Endodermal cell (in vitro differentiated cells): ENCODE measurements at regions not wholly inside any gene's neighbourhood (a gene's known extent, or its start where the extent isn't known, plus 50 kb on each side); places are given as distances from the start of the nearest gene placed in this dataset.
A peak's percentile ranks its signal among the peaks of the same experiment; 100 is the strongest.
"Not testable (repeated sequence)": the region's sequence is repeated elsewhere in the genome, so short reads cannot be mapped to it uniquely, and the experiment has no call there.

Experiments
- DNase-seq: peaks from one replicate; pipeline ENCODE4 v3.0.0-alpha.2; 2017
- H3K27ac ChIP-seq: 2 replicates; pipeline ENCODE4 v1.5.1; 2013; ENCODE audit warnings: mild to moderate bottlenecking, low read depth, low read length, moderate library complexity
- H3K27me3 ChIP-seq: 2 replicates; pipeline ENCODE4 v1.6.1; 2013; ENCODE audit warnings: mild to moderate bottlenecking, low read length, moderate library complexity; ENCODE audit not compliant: insufficient read depth, control insufficient read depth, poor library complexity, severe bottlenecking
- H3K36me3 ChIP-seq: 2 replicates; pipeline ENCODE4 v1.7.0; 2013; ENCODE audit warnings: mild to moderate bottlenecking, low read length, moderate library complexity; ENCODE audit not compliant: control insufficient read depth, insufficient read depth
- H3K4me1 ChIP-seq: one replicate; pipeline ENCODE4 v1.7.0; 2013; ENCODE audit warnings: low read length; ENCODE audit not compliant: control insufficient read depth, insufficient read depth
- H3K4me3 ChIP-seq: 2 replicates; pipeline ENCODE4 v1.5.1; 2013; ENCODE audit warnings: mild to moderate bottlenecking, low read length, moderate library complexity
- H3K9ac ChIP-seq: 2 replicates; pipeline ENCODE4 v1.6.1; 2013; ENCODE audit warnings: mild to moderate bottlenecking, low read length, moderate library complexity; ENCODE audit not compliant: poor library complexity, severe bottlenecking; ENCODE audit errors: extremely low read depth
- H3K9me3 ChIP-seq: 2 replicates; pipeline ENCODE4 v1.6.1; 2013; ENCODE audit warnings: mild to moderate bottlenecking, low read length, moderate library complexity; ENCODE audit not compliant: control insufficient read depth
- H3K27ac Mint-ChIP-seq: 2 replicates; pipeline ENCODE4 v1.8.0; 2020; ENCODE audit warnings: mixed read lengths
- H3K27me3 Mint-ChIP-seq: 2 replicates; pipeline ENCODE4 v1.8.0; 2021; ENCODE audit warnings: mild to moderate bottlenecking, mixed read lengths; ENCODE audit not compliant: insufficient read depth
- H3K36me3 Mint-ChIP-seq: 2 replicates; pipeline ENCODE4 v1.8.0; 2020; ENCODE audit warnings: low read depth, mixed read lengths
- H3K4me1 Mint-ChIP-seq: 2 replicates; pipeline ENCODE4 v1.8.0; 2020; ENCODE audit warnings: mixed read lengths
- H3K4me3 Mint-ChIP-seq: 2 replicates; pipeline ENCODE4 v1.8.0; 2020; ENCODE audit warnings: mild to moderate bottlenecking, moderate library complexity, mixed read lengths
- H3K9me3 Mint-ChIP-seq: 2 replicates; pipeline ENCODE4 v1.8.0; 2020; ENCODE audit warnings: mild to moderate bottlenecking, mixed read lengths
- CTCF ChIP-seq: fragments of 200-600 bp; sonication (generic); conservative IDR thresholded peaks from 2 replicates; pipeline ENCODE4 v1.5.0; 2021; ENCODE audit warnings: antibody characterized with exemption, mild to moderate bottlenecking
- WGBS, 2 experiments: methylation state at CpG; one replicate each; pipeline versions ENCODE4 v1.1.5 to v1.1.7; 2013; ENCODE audit warnings: missing lambda C conversion rate in 2 of 2, mixed read lengths in 1 of 2; ENCODE audit not compliant: insufficient coverage in 1 of 2, insufficient read length in 1 of 2; 5-methylcytosine and 5-hydroxymethylcytosine counted together

GRCh38 chr12:125549171-125549570, 483.9 kb downstream of the AACS start:
- H3K4me1 Mint-ChIP-seq = peaks cover 16% of the 10 kb centered on the region

GRCh38 chr12:125549836-125550235, 484.6 kb downstream of the AACS start:
- Histone ChIP-seq H3K27ac (no peak overlapping the region), H3K36me3 (no peaks in the 10 kb centered on the region), H3K9ac (no peak overlapping the region), H3K4me3 (peak overlapping the region; percentile 4), H3K27me3 (no peaks in the 10 kb centered on the region), H3K9me3 (peaks cover 5% of the 10 kb centered on the region), H3K4me1 (no peaks in the 10 kb centered on the region)
- DNase-seq = peak; percentile 92
- WGBS, 2 experiments = 70 to 79% methylated on average over 2 to 4 of the region's 4 CpGs
- Mint-ChIP-seq H3K36me3 (no peaks in the 10 kb centered on the region), H3K27ac (no peak overlapping the region), H3K9me3 (peaks cover 8% of the 10 kb centered on the region), H3K4me1 (peaks cover 16% of the 10 kb centered on the region), H3K27me3 (no peaks in the 10 kb centered on the region), H3K4me3 (no peak overlapping the region)
- TF ChIP-seq CTCF = peak; percentile 78

More at GRCh38 chr12:125549171-125549570, 483.9 kb downstream of the AACS start:
- H3K27me3 ChIP-seq = no peaks in the 10 kb centered on the region
- whole genome bisulfite sequencing, 2 experiments = 71 to 75% methylated on average over 4 of the region's 4 CpGs
- peaks cover 5% of the 10 kb centered on the region for H3K9me3 ChIP-seq
- H3K9ac ChIP-seq = no peak overlapping the region
- H3K27ac ChIP-seq = no peak overlapping the region
- no peaks in the 10 kb centered on the region for H3K27me3 Mint-ChIP-seq
- H3K27ac Mint-ChIP-seq = no peak overlapping the region
- no peak overlapping the region for H3K4me3 Mint-ChIP-seq
- no peaks in the 10 kb centered on the region for H3K36me3 Mint-ChIP-seq
- peaks cover 8% of the 10 kb centered on the region for H3K9me3 Mint-ChIP-seq
- no peaks in the 10 kb centered on the region for H3K36me3 ChIP-seq
- no peaks in the 10 kb centered on the region for H3K4me1 ChIP-seq
- no peak for TF ChIP-seq CTCF
- peak overlapping the region; percentile 4 for H3K4me3 ChIP-seq
- DNase-seq = no peak

- no peaks in the 10 kb centered on the region for H3K27me3 ChIP-seq
- no peak overlapping the region for H3K27ac ChIP-seq
- H3K4me1 Mint-ChIP-seq = peaks cover 16% of the 10 kb centered on the region
- no peaks in the 10 kb centered on the region for H3K4me1 ChIP-seq
- H3K27ac Mint-ChIP-seq = no peak overlapping the region
- no peaks in the 10 kb centered on the region for H3K36me3 Mint-ChIP-seq
- no peak overlapping the region for H3K4me3 Mint-ChIP-seq
- H3K9ac ChIP-seq = no peak overlapping the region
- DNase-seq = no peak
- no peak for TF ChIP-seq CTCF
- 84 to 91% methylated on average over 4 of the region's 4 CpGs for WGBS, 2 experiments
- no peaks in the 10 kb centered on the region for H3K36me3 ChIP-seq
- no peak overlapping the region for H3K4me3 ChIP-seq
- H3K9me3 ChIP-seq = peaks cover 5% of the 10 kb centered on the region
- no peaks in the 10 kb centered on the region for H3K27me3 Mint-ChIP-seq
- peaks cover 8% of the 10 kb centered on the region for H3K9me3 Mint-ChIP-seq
Observed at GRCh38 chr12:125552295-125552694, 487.1 kb downstream of the AACS start.

GRCh38 chr12:125561008-125561407, 495.8 kb downstream of the AACS start:
- H3K27me3 Mint-ChIP-seq, DNase-seq, H3K27me3 ChIP-seq, H3K36me3 Mint-ChIP-seq, H3K9ac ChIP-seq, H3K9me3 Mint-ChIP-seq, H3K36me3 ChIP-seq, H3K27ac Mint-ChIP-seq, H3K27ac ChIP-seq, H3K4me1 Mint-ChIP-seq, H3K4me3 ChIP-seq, H3K9me3 ChIP-seq, H3K4me1 ChIP-seq, H3K4me3 Mint-ChIP-seq: not testable (repeated sequence)
- WGBS, 2 experiments = 97% methylated on average over 3 of the region's 5 CpGs; no CpG with 5 or more reads in 1 of the 2 experiments
